ENCODE measurements at regions not wholly inside any gene's neighbourhood (a gene's known extent, or its start where the extent isn't known, plus 50 kb on each side); places are given as distances from the start of the nearest gene placed in this dataset.

- TF ChIP-seq CEBPB (IDR thresholded peaks at IDR 0.05; ENCODE audit: low read depth) (no peak), YY1 (IDR thresholded peaks at IDR 0.05; ENCODE audit: extremely low read depth, insufficient replicate concordance, low read depth, low read length) (no peak), CBX3 (IDR thresholded peaks at IDR 0.05; ENCODE audit: low read depth) (no peak), SIN3A (IDR thresholded peaks at IDR 0.05; ENCODE audit: low read depth) (no peak), EZH2phosphoT487 (IDR thresholded peaks at IDR 0.05; ENCODE audit: borderline replicate concordance) (no peak), CTCF (IDR thresholded peaks at IDR 0.05 in 2 of 3, conservative IDR thresholded peaks at IDR 0.05 in 1 of 3; ENCODE audit: borderline replicate concordance in 1 of 3, insufficient read depth in 1 of 3, low read depth in 2 of 3, low read length in 2 of 3) (no peak), POLR2A (IDR thresholded peaks at IDR 0.05; ENCODE audit: borderline replicate concordance, extremely low read depth, insufficient read depth, insufficient read length) (no peak), JUND (IDR thresholded peaks at IDR 0.05) (no peak), SP1 (IDR thresholded peaks at IDR 0.05; ENCODE audit: low read depth) (no peak), EZH2 (IDR thresholded peaks at IDR 0.05) (no peak)
Observed at GRCh38 chr21:43294194-43294902, 125.5 kb downstream of the CRYAA start (continued).

GRCh38 chr21:43292866-43293142, 124.0 kb downstream of the CRYAA start:
- H3K9me3 ChIP-seq (ENCODE audit: control insufficient read depth in 1 of 2, insufficient read depth in 1 of 2, low read depth in 1 of 2, low read length in 2 of 2): peaks cover 0 to 8% of the 10 kb centered on the region in 2 experiments; a peak in 1 of 4 replicates
- ChIA-PET RAD21 (ENCODE audit: low non-redundant PET in 1 of 2, low total read pairs in 2 of 2, uncharacterized antibody in 2 of 2, unreplicated experiment in 2 of 2) (no interaction called here), POLR2A (no interaction called here), CTCF (no interaction called here)
- H2AFZ ChIP-seq (ENCODE audit: low read depth, low read length, poor library complexity, severe bottlenecking): no peak overlapping the region
- no peak for ATAC-seq
- H3K4me2 ChIP-seq (ENCODE audit: low read length): no peak overlapping the region
- H3K9ac ChIP-seq (ENCODE audit: low read length): no peak overlapping the region
- no peak for DNase-seq (ENCODE audit: low read depth, low spot score)
- no peaks in the 10 kb centered on the region for H3K27me3 ChIP-seq (ENCODE audit: insufficient read depth, low read length)
- no peaks in the 10 kb centered on the region for H3K9me2 ChIP-seq (ENCODE audit: insufficient read depth)
- intact Hi-C loops (cut with micrococcal nuclease): no loop called here
- no peaks in the 10 kb centered on the region for H4K20me1 ChIP-seq (ENCODE audit: insufficient read depth)
- no peak overlapping the region for H3K27ac ChIP-seq (ENCODE audit: low read depth, low read length)
- no peak for TF ChIP-seq REST (IDR thresholded peaks at IDR 0.05; ENCODE audit: low read depth)
- no peak overlapping the region for H3K4me3 ChIP-seq (replicated peaks in 1 of 2; ENCODE audit: low read depth in 1 of 2, low read length in 2 of 2)
- no peaks in the 10 kb centered on the region for H3K4me1 ChIP-seq (ENCODE audit: control insufficient read depth in 1 of 2, insufficient read depth in 2 of 2, low read length in 2 of 2)
- BruUV-seq (replicated peaks): no TSS peak
- no peaks in the 10 kb centered on the region for H3K36me3 ChIP-seq (ENCODE audit: control insufficient read depth in 1 of 2, insufficient read depth in 2 of 2, low read length in 2 of 2)
- no peaks in the 10 kb centered on the region for H3K79me2 ChIP-seq (ENCODE audit: insufficient read depth, low read length)

Data from HCT116 (cell line).